DOHH2 (cell line): ENCODE measurements at regions not wholly inside any gene's neighbourhood (a gene's known extent, or its start where the extent isn't known, plus 50 kb on each side); places are given as distances from the start of the nearest gene placed in this dataset.

Experiments
- H3F3A ChIP-seq: fragments of 200-600 bp; sonication (generic), shearing (Covaris generic); 2 replicates; pipeline ENCODE4 v1.6.0; 2016; ENCODE audit warnings: antibody characterized with exemption, mild to moderate bottlenecking; ENCODE audit not compliant: control insufficient read depth, insufficient read depth
- H3K27ac ChIP-seq: fragments of 200-600 bp; sonication (generic); 2 replicates; pipeline ENCODE4 v1.5.1; 2014; ENCODE audit warnings: low read depth, mild to moderate bottlenecking, low read length, moderate library complexity
- H3K27me3 ChIP-seq: fragments of 200-600 bp; sonication (generic); 2 replicates; pipeline ENCODE4 v1.6.1; 2014; ENCODE audit warnings: mild to moderate bottlenecking, low read length, mixed read lengths; ENCODE audit not compliant: control insufficient read depth
- H3K36me3 ChIP-seq: fragments of 200-600 bp; sonication (generic); 2 replicates; pipeline ENCODE4 v1.6.1; 2014; ENCODE audit warnings: mild to moderate bottlenecking, low read length, moderate library complexity, mixed read lengths; ENCODE audit not compliant: control insufficient read depth
- H3K4me1 ChIP-seq: fragments of 200-600 bp; sonication (generic); 2 replicates; pipeline ENCODE4 v1.6.1; 2014; ENCODE audit warnings: mild to moderate bottlenecking, low read length, mixed read lengths; ENCODE audit not compliant: control insufficient read depth
- H3K4me2 ChIP-seq: fragments of 200-600 bp; sonication (generic); 2 replicates; pipeline ENCODE4 v1.6.0; 2014; ENCODE audit warnings: mild to moderate bottlenecking, low read length, moderate library complexity
- H3K4me3 ChIP-seq: fragments of 200-600 bp; sonication (generic); 2 replicates; pipeline ENCODE4 v1.5.1; 2014; ENCODE audit warnings: mild to moderate bottlenecking, low read length, mixed read lengths
- H3K79me2 ChIP-seq: fragments of 200-600 bp; sonication (generic); 2 replicates; pipeline ENCODE4 v1.6.1; 2014; ENCODE audit warnings: mild to moderate bottlenecking, low read length, mixed read lengths; ENCODE audit not compliant: control insufficient read depth
- H3K9me2 ChIP-seq: fragments of 200-600 bp; sonication (generic); replicated peaks from 2 replicates; pipeline ENCODE4 v1.6.1; 2014; ENCODE audit warnings: mild to moderate bottlenecking, low read length, mixed read lengths; ENCODE audit not compliant: control insufficient read depth
- H3K9me3 ChIP-seq: fragments of 200-600 bp; sonication (generic); 2 replicates; pipeline ENCODE4 v1.6.1; 2014; ENCODE audit warnings: antibody characterized with exemption, low read length, mixed read lengths; ENCODE audit not compliant: control insufficient read depth, insufficient read depth
- H4K20me1 ChIP-seq: fragments of 200-600 bp; sonication (generic); 2 replicates; pipeline ENCODE4 v1.6.0; 2014; ENCODE audit warnings: low read depth, mild to moderate bottlenecking, antibody characterized with exemption, low read length, moderate library complexity; ENCODE audit not compliant: control insufficient read depth, insufficient read depth
- CTCF ChIP-seq: fragments of 200-600 bp; sonication (generic); IDR thresholded peaks from one replicate; pipeline ENCODE4 v1.5.1; 2014; ENCODE audit warnings: antibody characterized with exemption, mild to moderate bottlenecking, low read depth, low read length; ENCODE audit not compliant: poor library complexity, severe bottlenecking
- EZH2phosphoT487 ChIP-seq: fragments of 200-600 bp; sonication (generic); IDR thresholded peaks from 2 replicates; pipeline ENCODE4 v1.6.1; 2017; ENCODE audit warnings: borderline replicate concordance, mild to moderate bottlenecking, antibody characterized with exemption, low read length, moderate library complexity, mixed read lengths

DNA sequence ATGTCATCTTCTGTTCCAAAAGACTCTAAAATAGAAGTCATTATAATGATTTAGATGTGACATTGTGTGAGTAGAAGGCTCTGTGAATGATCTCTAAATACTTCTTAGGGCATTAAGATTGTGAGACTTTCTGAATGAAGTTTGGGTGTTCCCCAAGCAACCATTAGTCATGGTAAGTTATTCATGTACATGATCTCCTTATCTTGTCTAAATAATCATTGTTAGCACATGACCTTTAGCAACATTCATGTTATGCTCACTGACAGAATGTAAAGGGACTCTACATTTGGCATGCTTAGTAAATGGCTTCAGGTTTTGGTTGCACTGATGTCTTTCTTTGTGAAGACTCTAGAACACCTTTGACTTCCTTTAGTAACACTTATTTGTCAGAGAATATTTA lies 140.8 kb upstream of the AGA start:
- H3K4me3 ChIP-seq = no peak overlapping the region
- H3K27me3 ChIP-seq = no peaks in the 10 kb centered on the region
- H3F3A ChIP-seq = no peaks in the 10 kb centered on the region
- H3K9me2 ChIP-seq = no peaks in the 10 kb centered on the region
- no peaks in the 10 kb centered on the region for H4K20me1 ChIP-seq
- H3K9me3 ChIP-seq = no peaks in the 10 kb centered on the region
- H3K4me1 ChIP-seq = no peaks in the 10 kb centered on the region
- no peak for TF ChIP-seq EZH2phosphoT487
- no peak for TF ChIP-seq CTCF
- no peak overlapping the region for H3K27ac ChIP-seq
- H3K4me2 ChIP-seq = no peak overlapping the region
- H3K36me3 ChIP-seq = no peaks in the 10 kb centered on the region
- H3K79me2 ChIP-seq = no peaks in the 10 kb centered on the region

GRCh38 chr4:177587989-177588388 lies 145.8 kb upstream of the AGA start:
- Histone ChIP-seq H3K36me3 (no peaks in the 10 kb centered on the region), H3K4me3 (no peak overlapping the region), H4K20me1 (no peaks in the 10 kb centered on the region), H3K9me3 (no peaks in the 10 kb centered on the region), H3K27me3 (no peaks in the 10 kb centered on the region), H3K4me2 (no peak overlapping the region), H3K4me1 (no peaks in the 10 kb centered on the region), H3K9me2 (no peaks in the 10 kb centered on the region), H3K27ac (no peak overlapping the region), H3K79me2 (no peaks in the 10 kb centered on the region), H3F3A (no peaks in the 10 kb centered on the region)
- TF ChIP-seq CTCF (no peak), EZH2phosphoT487 (no peak)

- Histone ChIP-seq H3K4me3 (no peak overlapping the region), H3K9me2 (no peaks in the 10 kb centered on the region), H3K27me3 (no peaks in the 10 kb centered on the region), H3K79me2 (no peaks in the 10 kb centered on the region), H3K36me3 (no peaks in the 10 kb centered on the region), H3F3A (no peaks in the 10 kb centered on the region), H4K20me1 (no peaks in the 10 kb centered on the region), H3K27ac (no peak overlapping the region), H3K9me3 (no peaks in the 10 kb centered on the region), H3K4me1 (no peaks in the 10 kb centered on the region), H3K4me2 (no peak overlapping the region)
- no peak for TF ChIP-seq CTCF
- TF ChIP-seq EZH2phosphoT487 = no peak
These were observed 153.1 kb upstream of the AGA start for GRCh38 chr4:177595386-177595785.

DNA sequence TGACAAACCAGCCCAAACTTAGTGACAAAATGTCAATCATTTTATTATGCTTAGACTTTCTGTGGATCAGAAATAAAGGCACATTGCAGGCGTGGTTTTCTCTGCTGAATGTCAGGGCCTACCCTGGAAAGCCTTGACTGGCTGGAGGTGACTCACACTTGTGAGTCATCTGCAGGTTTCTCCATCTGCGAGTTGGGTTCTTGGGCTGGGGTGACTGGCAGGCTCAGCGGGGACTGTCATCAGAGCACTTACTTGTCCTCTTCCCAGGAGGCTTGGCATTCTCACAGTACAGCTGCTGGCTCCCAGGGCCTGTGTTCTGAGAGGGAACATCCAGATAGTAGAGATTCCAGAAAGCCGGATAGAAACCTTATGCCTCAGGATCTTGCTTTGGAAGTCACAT lies 153.8 kb upstream of the AGA start:
- Histone ChIP-seq H3K9me2 (no peaks in the 10 kb centered on the region), H4K20me1 (no peaks in the 10 kb centered on the region), H3K79me2 (no peaks in the 10 kb centered on the region), H3K27me3 (no peaks in the 10 kb centered on the region), H3F3A (no peaks in the 10 kb centered on the region), H3K4me1 (no peaks in the 10 kb centered on the region), H3K27ac (no peak overlapping the region), H3K4me3 (no peak overlapping the region), H3K4me2 (no peak overlapping the region), H3K36me3 (no peaks in the 10 kb centered on the region), H3K9me3 (no peaks in the 10 kb centered on the region)
- TF ChIP-seq EZH2phosphoT487 (no peak), CTCF (no peak)
